ENCODE measurements at regions not wholly inside any gene's neighbourhood (a gene's known extent, or its start where the extent isn't known, plus 50 kb on each side); places are given as distances from the start of the nearest gene placed in this dataset.

DNA sequence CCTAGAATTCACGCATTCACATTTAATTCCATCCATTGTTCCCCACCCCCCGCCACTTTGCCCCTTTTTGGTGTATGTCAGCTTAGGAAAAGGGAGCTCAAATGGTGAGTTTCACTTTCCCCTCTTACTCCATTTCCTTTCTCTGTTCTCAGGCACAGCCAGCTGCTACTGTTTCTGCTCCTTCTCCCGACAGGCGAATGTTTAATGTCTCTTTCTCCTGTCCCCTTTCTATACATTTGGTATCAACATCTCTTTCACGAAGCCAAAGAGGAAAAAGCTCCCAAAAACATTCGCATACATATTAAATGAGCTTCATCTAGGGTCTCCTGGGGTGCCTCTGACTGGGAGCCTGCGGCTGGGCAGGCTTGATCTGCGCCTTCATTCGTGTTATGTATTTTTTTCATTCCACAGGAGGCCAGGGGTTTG, 124.2 kb upstream of the SATB2 start:
- TF ChIP-seq POLR2A (IDR thresholded peaks at IDR 0.05), result no peak
- TF ChIP-seq, protein P1, sequence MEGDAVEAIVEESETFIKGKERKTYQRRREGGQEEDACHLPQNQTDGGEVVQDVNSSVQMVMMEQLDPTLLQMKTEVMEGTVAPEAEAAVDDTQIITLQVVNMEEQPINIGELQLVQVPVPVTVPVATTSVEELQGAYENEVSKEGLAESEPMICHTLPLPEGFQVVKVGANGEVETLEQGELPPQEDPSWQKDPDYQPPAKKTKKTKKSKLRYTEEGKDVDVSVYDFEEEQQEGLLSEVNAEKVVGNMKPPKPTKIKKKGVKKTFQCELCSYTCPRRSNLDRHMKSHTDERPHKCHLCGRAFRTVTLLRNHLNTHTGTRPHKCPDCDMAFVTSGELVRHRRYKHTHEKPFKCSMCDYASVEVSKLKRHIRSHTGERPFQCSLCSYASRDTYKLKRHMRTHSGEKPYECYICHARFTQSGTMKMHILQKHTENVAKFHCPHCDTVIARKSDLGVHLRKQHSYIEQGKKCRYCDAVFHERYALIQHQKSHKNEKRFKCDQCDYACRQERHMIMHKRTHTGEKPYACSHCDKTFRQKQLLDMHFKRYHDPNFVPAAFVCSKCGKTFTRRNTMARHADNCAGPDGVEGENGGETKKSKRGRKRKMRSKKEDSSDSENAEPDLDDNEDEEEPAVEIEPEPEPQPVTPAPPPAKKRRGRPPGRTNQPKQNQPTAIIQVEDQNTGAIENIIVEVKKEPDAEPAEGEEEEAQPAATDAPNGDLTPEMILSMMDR (IDR thresholded peaks at IDR 0.05), result no peak
- no peak for TF ChIP-seq EP300 (IDR thresholded peaks at IDR 0.05)
- H3K27ac ChIP-seq, result peak overlapping the region in 1 of 4 donors; percentile 22
- DNase-seq (ENCODE audit: low spot score in 2 of 2), result no peak
- no peaks in the 10 kb centered on the region for H3K36me3 ChIP-seq
- no peaks in the 10 kb centered on the region for H3K27me3 ChIP-seq
- peak overlapping the region; percentile 10 to 46 (median 32) for H3K4me3 ChIP-seq
- peaks cover 0 to 3% (median 0%) of the 10 kb centered on the region in 4 donors for H3K4me1 ChIP-seq
- 35 to 36% methylated on average over 9 of the region's 9 CpGs for WGBS, 2 donors
- no peaks in the 10 kb centered on the region for H3K9me3 ChIP-seq

DNA sequence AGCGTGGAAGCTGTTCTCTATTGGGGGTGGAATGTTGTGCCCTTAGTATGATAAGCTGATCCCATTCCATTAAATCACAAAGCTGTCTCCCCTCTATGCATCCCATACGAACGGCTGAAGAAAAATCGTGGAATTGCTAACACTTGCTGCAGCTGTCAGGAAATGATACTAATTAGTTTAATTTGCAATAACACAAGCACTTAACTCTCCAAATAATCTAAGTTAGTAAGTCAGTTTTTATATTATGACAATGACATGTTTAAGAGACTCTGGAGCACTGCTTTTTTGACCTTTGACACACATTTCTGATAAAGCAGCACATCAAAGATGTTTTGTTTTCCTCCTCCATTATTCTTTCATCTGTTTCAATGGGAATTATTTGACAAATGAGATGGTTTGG, 123.7 kb upstream of the SATB2 start:
- whole genome bisulfite sequencing, 2 donors, result 35 to 36% methylated on average over 4 of the region's 4 CpGs
- TF ChIP-seq, protein P1 (IDR thresholded peaks at IDR 0.05), result no peak
- TF ChIP-seq EP300 (IDR thresholded peaks at IDR 0.05) (no peak), POLR2A (IDR thresholded peaks at IDR 0.05) (no peak)
- peak overlapping the region; percentile 10 to 46 (median 32) for H3K4me3 ChIP-seq
- no peaks in the 10 kb centered on the region for H3K36me3 ChIP-seq
- H3K27me3 ChIP-seq, result no peaks in the 10 kb centered on the region
- H3K9me3 ChIP-seq, result no peaks in the 10 kb centered on the region
- H3K27ac ChIP-seq, result no peak overlapping the region
- DNase-seq (ENCODE audit: low spot score in 2 of 2), result no peak
- H3K4me1 ChIP-seq, result peaks cover 0 to 3% (median 0%) of the 10 kb centered on the region in 4 donors

DNA sequence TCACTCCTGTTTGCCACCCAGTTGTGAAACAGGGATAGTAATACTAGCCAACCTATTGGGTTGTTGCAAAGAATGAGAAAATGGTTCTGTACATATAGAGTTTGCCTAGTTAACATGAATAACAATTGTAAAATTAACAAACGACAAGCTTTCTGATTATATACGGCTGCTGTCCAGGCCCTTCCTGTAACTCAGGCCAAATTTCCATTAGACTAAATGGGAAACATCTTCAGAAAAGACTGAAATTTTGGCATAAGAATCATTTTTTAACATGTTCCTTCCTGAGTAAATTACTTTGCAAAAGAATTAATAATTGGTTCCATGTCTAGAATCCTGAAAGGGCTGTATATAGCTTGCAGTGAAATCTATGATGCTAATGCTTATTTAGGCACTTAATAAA, 117.7 kb upstream of the SATB2 start:
- Histone ChIP-seq H3K4me3 (no peak overlapping the region), H3K9me3 (no peaks in the 10 kb centered on the region), H3K27ac (no peak overlapping the region), H3K27me3 (no peaks in the 10 kb centered on the region), H3K36me3 (no peaks in the 10 kb centered on the region), H3K4me1 (peaks cover 0 to 6% (median 0%) of the 10 kb centered on the region in 4 donors)
- DNase-seq (ENCODE audit: low spot score in 2 of 2), result no peak
- TF ChIP-seq, protein P1 (IDR thresholded peaks at IDR 0.05), result no peak
- TF ChIP-seq POLR2A (IDR thresholded peaks at IDR 0.05) (no peak), EP300 (IDR thresholded peaks at IDR 0.05) (no peak)
- WGBS, 2 donors, result 31 to 39% methylated on average over 2 of the region's 2 CpGs

DNA sequence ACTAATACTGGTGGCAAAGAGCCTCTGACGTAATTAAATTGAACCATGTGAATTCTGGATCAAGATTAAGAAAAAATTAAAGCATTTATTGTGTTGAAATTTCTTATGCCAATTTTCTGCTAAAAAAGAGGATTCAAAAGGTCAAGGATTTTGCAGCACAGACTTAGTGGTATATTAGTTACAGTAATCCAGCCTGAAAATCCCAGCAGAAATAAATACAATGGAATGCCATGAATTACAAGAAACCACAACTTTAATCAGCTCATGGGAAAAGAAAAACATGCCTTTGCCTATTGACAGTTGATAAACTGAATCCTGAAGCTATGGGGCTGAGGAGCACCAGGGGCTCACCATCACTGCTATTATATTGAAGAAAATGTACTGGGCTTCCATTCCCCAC, 114.8 kb upstream of the SATB2 start:
- Histone ChIP-seq H3K4me3 (no peak overlapping the region), H3K27ac (no peak overlapping the region), H3K36me3 (no peaks in the 10 kb centered on the region), H3K9me3 (no peaks in the 10 kb centered on the region), H3K4me1 (peaks cover 0 to 4% (median 0%) of the 10 kb centered on the region in 4 donors), H3K27me3 (no peaks in the 10 kb centered on the region)
- TF ChIP-seq EP300 (IDR thresholded peaks at IDR 0.05) (no peak), POLR2A (IDR thresholded peaks at IDR 0.05) (no peak)
- TF ChIP-seq, protein P1 (IDR thresholded peaks at IDR 0.05), result no peak
- no peak for DNase-seq (ENCODE audit: low spot score in 2 of 2)
- 34 to 39% methylated on average over 1 of the region's 1 CpG for WGBS, 2 donors

DNA sequence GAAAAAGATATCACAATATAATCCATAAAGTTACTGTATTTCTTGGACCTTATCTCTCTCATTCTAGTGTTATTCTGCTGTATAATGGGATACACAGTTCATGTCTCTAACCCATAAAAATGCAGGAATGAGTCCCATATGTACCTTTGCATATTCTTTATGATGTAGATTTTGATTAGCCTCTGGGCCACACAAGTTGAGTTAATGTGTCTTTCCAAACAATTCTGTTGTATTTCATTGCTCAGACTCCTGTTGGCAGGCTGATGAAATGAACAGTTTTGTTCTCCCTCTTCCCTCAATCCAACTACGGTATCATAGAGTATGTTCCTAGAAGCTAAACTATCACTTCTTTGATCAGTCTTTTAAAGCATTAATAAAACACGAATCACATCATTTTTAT, 113.2 kb upstream of the SATB2 start:
- Histone ChIP-seq H3K9me3 (no peaks in the 10 kb centered on the region), H3K27me3 (no peaks in the 10 kb centered on the region), H3K4me1 (peaks cover 0 to 4% (median 0%) of the 10 kb centered on the region in 4 donors), H3K4me3 (no peak overlapping the region), H3K27ac (no peak overlapping the region), H3K36me3 (no peaks in the 10 kb centered on the region)
- 66 to 72% methylated on average over 2 of the region's 2 CpGs for WGBS, 2 donors
- no peak for DNase-seq (ENCODE audit: low spot score in 2 of 2)
- TF ChIP-seq EP300 (IDR thresholded peaks at IDR 0.05), result no peak
- TF ChIP-seq, protein P1 (IDR thresholded peaks at IDR 0.05), result no peak
- no peak for TF ChIP-seq POLR2A (IDR thresholded peaks at IDR 0.05)
